Fibroblast of the conjunctiva (primary cell): ENCODE measurements at regions not wholly inside any gene's neighbourhood (a gene's known extent, or its start where the extent isn't known, plus 50 kb on each side); places are given as distances from the start of the nearest gene placed in this dataset.

ENCODE experiments used
- DNase-seq: peaks from one replicate; pipeline ENCODE4 v3.0.0-alpha.2; 2010; ENCODE audit warnings: low read depth

- no peak for DNase-seq
Observed at GRCh38 chr3:64748244-64748904, 60.6 kb upstream of the ADAMTS9 start.

- no peak for DNase-seq
Observed at GRCh38 chr3:64747679-64748078, 59.9 kb upstream of the ADAMTS9 start.

DNA sequence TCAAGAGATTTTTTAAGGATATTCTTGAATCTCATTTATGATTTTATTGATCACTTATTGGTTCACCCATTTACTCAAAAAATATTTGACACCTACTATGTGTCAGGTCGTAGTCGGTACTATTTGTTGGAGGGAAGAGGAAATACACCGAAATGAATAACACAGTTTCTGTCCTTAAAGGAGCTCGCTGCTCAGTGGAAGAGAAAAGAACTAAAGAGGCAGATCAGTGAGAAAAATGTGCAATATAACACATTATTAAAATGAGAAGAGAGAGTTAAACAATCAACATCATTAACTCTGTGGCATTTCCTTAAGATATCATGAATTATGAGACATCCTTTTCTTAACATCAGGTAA is 56.1 kb upstream of the ADAMTS9 start:
- no peak for DNase-seq

- no peak for DNase-seq
Observed at GRCh38 chr3:64743156-64743886, 55.5 kb upstream of the ADAMTS9 start.

GRCh38 chr3:64741341-64741740 is 53.5 kb upstream of the ADAMTS9 start:
- peak; percentile 4 for DNase-seq

DNA sequence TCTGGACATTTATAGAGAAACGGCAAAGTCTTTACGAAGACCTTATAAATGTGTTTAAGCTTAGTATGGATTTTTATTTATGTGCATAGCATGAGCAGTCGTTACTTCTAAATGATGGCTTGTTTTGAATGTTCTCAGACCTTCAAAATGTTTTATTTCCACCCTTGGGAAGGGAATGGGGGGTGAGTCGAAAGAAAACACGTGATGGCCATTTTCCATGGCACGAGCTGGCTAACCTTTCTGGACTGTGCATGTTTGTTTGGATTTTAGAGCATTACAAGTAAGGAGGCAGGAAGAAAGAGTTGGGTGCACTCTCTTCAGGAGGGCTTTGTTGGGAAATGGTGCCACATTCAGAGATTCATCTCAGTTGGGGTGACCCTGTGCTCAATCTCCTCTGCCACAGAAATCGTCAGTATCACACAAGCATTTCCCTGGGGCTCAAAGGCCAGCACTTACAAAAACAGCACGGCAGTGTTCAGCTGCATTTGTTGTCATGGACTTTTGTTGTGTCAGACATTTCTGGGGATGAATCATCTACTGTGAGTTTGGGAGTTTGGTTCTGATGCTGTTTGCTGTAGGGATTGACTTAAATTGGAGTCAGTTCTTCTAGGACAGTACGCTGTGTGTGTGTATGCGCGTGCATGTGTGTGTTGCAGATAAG is 52.3 kb upstream of the ADAMTS9 start:
- no peak for DNase-seq
